Right kidney (tissue), 1 donor: ENCODE measurements at regions not wholly inside any gene's neighbourhood (a gene's known extent, or its start where the extent isn't known, plus 50 kb on each side); places are given as distances from the start of the nearest gene placed in this dataset.

ENCODE experiments used
- DNase-seq: peaks from one replicate; pipeline ENCODE4 v3.0.0-alpha.2; 2016

- no peak for DNase-seq
Measured at GRCh38 chr5:5939759-5940370, 438.5 kb downstream of the MED10 start.

DNA sequence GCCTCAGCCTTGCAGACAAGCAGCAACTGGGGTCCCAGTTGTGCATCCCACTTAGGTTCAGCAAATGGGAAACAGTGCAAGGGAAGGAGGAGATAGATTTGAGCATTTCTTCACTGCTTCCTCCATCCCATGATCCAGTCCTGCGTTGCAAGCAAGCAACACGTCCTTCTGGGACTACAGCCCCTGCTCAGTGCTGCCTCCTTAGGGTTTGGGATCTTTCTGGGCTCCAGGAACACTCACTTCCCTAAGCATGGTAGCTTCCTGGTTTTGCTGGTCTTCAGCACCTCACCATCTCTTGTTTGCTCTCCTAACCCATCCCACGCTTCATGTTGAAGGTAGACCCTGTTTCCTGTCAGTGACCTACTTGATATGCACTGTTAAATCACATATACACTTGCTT is 444.7 kb downstream of the MED10 start:
- DNase-seq: no peak

DNA sequence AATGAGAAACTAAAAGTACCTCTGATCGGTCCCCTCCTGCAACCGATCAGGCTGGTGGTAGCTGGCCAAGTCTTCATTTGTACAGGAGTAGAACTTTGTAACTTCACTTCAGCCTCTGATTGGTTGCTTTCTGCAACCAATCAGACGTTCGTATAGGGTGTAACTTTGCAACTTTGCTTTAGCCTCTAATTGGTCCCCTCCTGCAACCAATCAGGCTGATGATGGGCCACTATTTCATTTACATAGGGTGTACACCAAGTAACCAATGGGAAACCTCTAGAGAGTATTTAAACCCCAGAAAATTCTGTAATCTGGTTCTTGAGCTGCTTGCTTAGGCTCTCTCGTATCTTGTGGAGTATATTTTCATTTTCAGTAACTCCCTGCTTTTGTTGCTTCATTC is 445.5 kb downstream of the MED10 start:
- DNase-seq: no peak

DNA sequence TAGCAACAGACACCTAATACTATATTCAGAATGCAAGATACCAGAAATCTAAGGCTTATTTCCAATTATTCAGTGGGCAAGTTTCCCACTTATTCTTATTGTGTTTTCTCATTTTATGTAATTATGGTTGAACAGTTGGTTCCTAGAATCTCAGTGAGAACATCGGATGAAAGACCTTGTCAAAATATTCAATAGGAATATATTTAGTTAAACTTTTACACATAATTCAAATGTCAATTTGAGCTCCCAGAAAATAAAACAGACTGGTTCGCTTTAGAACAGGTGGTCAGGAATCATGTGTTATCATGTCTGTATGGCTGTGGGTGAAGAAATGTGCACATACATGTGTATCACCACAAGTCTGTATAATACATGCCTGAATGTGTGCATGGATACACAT is 447.8 kb downstream of the MED10 start:
- no peak for DNase-seq

DNA sequence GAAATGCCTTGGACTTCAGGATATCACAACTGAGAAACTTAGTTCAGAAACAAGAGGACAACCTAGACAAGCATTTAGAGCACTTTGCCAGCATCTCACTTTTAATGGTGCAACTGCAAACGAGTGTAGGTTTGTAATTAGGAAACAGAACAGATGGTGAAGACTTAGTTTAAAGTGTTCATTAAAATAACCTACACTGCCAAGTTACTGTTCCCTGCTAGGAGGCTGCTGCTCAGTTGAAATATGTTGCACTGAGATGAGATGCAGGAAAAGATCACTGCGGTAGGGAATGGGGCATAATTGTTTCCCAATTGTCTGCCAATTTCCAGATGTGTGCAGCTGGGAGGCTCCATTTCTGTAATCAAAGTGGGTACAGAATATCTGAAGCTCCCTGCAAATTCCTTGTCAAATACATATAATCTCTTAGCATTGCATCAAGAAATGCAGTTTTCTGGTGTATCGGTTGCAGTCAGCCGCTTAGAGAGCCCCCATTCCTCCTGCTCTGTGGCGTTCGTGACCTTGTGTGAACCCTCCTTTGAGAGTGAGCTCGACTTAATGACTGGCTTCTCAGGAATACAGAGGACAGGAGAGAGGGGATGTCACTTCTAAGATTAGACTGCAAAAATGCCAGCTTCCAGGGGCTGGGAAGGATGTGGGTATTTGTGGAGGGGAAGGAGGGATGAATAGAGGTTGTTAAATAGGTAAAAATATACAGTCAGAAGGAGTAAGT is 448.9 kb downstream of the MED10 start:
- no peak for DNase-seq

DNA sequence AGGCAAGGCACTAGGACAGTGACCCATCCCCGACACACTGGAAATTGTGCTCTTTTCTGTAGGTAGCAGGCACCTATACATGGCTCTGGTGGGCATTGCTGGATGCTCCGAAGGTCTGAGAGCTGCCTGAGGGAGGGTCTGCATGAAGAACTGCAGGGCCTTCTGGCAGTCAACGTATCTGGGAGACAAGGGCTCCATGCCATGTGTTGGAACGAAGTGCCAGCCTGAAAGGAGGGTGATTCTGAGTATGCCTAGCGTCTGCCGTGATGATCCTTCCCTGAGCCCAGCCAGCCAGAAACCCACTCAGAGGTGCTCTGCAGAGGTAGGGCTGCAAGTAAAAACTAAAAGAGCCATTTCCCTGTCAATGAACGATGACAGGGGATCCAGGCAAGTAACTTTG is 453.2 kb downstream of the MED10 start:
- no peak for DNase-seq

DNA sequence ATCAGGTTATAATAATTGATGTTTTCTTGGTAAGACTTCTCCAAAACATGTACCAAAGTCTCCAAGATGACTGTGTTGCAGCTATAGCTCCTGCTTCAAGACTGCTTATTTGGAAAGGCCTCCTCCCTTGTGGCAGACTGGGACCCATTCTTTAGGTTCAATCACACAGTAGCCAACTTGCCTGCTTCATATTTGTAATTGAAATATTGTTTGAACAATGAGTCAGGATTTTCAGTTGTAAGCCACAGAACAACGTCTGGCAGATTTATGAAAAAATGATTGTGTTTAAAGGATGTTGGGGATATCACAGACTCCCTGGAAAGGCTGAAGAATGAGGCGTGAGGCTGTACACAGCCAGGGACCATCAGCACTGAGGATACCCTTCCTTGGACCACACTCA is 458.9 kb downstream of the MED10 start:
- no peak for DNase-seq

DNA sequence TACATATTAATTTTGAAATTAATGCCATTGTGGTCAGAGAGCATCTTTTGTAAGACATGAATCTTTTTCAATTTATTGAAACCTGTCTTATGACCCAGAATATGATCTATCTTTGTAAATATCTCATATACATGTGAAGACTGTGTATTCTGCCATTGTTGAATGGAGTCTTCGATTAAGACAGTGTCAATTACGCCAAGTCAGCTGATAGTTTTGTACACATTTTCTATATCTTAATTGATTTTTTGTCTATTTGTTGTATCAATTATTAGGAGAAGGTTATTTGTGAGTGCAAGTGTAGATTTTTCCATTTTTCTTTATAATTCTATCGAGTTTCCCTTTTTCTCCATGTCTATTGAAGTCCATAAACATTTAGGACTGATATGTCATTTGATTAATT is 471.6 kb downstream of the MED10 start:
- DNase-seq: no peak

- no peak for DNase-seq
Measured at GRCh38 chr5:5905186-5905585, 473.2 kb downstream of the MED10 start.

- DNase-seq: no peak
Measured at GRCh38 chr5:5904113-5904512, 474.2 kb downstream of the MED10 start.

GRCh38 chr5:5902678-5903646 is 475.4 kb downstream of the MED10 start:
- no peak for DNase-seq

- DNase-seq: no peak
Measured at GRCh38 chr5:5900350-5900749, 477.9 kb downstream of the ICE1 start.

- DNase-seq: no peak
Measured at GRCh38 chr5:5899716-5900115, 477.2 kb downstream of the ICE1 start.

DNA sequence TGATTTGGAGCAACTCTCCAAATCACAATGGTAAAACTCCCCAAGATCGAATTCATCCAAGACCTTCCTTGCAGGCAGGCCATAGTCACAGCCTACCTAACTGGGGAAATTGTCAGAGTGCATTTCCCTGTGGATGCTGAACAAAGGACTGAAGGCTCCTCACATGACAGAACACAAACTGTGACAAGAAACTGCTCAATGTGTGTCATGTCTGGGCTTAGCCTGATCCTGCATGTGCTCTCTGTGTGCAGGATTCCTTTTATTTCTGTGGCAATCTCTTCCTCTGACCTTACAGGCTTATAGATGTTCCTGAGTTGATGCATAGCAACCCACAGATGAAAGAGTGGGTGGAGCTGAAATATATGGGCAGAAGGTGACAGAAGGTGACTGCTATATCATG is 465.8 kb downstream of the ICE1 start:
- DNase-seq: no peak

GRCh38 chr5:5887833-5888232 is 465.4 kb downstream of the ICE1 start:
- no peak for DNase-seq

DNA sequence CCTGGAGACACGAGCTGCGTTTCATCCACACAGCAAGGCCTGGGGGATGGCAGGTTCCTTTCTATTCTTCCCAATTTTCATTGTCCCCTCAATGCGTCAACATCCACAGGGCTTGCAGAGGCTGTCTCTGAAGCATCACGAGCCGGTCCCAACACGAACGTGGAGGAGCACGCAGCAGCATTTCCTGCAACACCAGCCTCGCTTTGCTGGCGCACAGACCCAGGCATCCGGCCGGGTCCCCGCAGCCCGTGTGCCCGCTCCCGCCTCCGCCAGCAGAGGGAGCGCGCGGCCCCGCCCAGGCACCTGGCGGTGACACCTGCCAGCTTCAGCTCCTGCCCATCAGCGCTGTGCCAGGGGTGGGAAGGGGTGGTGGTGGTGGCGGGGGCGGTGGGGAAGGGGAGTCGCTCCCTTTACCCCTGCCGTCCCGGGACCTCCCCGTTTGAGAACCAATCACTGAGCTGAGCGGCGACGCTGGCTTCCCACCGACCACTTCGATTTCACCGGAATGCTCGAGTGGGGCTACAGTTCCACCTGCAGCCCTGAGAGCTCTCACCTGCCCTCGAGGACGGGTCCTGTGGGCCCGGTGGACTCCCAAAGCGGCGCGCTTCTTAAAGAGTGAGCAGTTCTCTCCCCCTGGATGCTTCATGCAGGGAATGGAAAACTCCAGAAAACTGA is 464.5 kb downstream of the ICE1 start:
- no peak for DNase-seq

GRCh38 chr5:5886353-5886752 is 463.9 kb downstream of the ICE1 start:
- no peak for DNase-seq

GRCh38 chr5:5885782-5886181 is 463.3 kb downstream of the ICE1 start:
- no peak for DNase-seq

- no peak for DNase-seq
Measured at GRCh38 chr5:5884593-5884992, 462.1 kb downstream of the ICE1 start.

DNA sequence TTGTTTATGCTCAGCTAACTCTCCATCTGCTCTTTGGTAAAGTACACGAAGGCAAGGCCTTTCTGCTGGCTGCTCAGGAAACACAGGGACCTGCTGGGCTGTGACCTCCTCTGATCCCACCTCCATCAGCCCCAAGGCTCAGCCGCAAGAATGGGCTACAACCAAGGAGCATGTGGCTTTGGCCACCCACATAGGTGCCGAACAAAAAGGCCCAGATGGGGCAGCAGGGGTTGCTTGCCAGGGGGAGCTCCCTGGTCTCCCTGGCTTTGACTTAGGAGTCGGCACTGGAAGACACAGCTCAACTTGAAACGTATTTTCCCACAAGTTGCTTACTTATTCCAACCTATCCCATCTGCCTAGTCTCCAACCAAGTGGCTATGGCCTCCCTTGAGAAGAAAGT is 461.1 kb downstream of the ICE1 start:
- DNase-seq: no peak

- no peak for DNase-seq
Measured at GRCh38 chr5:5883146-5883545, 460.7 kb downstream of the ICE1 start.

GRCh38 chr5:5882706-5883105 is 460.2 kb downstream of the ICE1 start:
- DNase-seq: no peak

DNA sequence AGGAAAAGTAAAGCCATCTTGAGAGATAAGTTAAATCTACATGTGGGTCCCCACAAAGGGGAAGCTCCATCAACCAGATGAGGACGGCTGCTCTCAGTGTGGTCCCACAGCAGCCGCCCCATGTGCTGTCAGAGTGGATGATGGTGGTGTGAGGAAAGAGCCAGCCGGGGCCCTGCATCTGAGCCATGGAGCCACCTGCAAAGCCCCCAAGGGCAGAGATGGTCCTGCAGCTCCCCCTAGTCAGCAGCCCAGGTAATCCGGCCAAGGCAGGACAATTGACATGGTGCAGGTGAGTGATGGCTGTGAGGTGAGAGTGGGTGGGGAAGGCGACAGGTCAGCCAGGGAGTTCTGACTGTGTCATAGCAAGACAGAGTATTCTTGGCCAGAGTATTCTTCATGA is 458.8 kb downstream of the ICE1 start:
- DNase-seq: no peak
